Sigmoid colon (tissue), 3 donors: ENCODE measurements at regions not wholly inside any gene's neighbourhood (a gene's known extent, or its start where the extent isn't known, plus 50 kb on each side); places are given as distances from the start of the nearest gene placed in this dataset.

Source experiments
- POLR2A ChIP-seq, 2 donors: fragments of 450-650 bp; IDR thresholded peaks; one replicate each; pipeline ENCODE4 v1.6.1; 2016; ENCODE audit warnings: antibody characterized with exemption in 2 of 2, mild to moderate bottlenecking in 2 of 2, moderate library complexity in 2 of 2
- TF ChIP-seq, protein P1 (sequence below), 4 experiments: fragments of 450-650 bp in 3 of 4; fragments of 200-600 bp in 1 of 4; IDR thresholded peaks; one replicate each; pipeline ENCODE4 v1.5.1; 2016 to 2019; ENCODE audit warnings: antibody characterized with exemption in 4 of 4, mild to moderate bottlenecking in 3 of 4, moderate library complexity in 2 of 4

DNA sequence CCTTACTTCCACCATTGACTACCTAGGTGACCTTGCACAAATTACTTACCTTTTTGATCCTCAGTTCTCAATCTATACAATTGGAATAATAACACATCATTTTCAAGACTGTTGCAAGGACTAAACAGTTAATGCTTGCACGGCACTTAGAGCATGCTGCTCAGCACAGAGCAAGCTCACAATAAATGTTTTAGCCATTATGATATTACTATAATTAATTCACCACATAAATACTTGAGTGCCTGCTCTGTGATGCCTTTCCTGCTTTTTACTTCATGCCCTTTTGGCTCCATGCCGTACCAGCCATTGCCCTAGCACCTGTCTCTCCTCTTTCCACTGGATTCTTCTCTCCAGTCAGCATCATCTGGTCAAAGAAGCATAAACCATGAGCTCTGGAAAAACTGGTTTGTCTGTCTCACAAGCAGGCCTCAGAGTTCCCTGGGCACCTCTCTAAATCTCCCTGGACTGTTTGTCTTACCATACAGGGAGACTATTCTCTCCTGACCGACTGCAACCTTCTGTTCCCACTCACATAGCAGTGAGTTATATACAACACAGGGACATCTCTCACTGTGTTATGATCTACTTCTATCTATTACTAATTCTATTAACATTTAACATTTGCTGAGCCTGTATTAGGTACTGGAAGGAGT is 260.4 kb upstream of the ADRA1B start:
- no peak for TF ChIP-seq POLR2A (IDR thresholded peaks at IDR 0.05)
- TF ChIP-seq, protein P1, sequence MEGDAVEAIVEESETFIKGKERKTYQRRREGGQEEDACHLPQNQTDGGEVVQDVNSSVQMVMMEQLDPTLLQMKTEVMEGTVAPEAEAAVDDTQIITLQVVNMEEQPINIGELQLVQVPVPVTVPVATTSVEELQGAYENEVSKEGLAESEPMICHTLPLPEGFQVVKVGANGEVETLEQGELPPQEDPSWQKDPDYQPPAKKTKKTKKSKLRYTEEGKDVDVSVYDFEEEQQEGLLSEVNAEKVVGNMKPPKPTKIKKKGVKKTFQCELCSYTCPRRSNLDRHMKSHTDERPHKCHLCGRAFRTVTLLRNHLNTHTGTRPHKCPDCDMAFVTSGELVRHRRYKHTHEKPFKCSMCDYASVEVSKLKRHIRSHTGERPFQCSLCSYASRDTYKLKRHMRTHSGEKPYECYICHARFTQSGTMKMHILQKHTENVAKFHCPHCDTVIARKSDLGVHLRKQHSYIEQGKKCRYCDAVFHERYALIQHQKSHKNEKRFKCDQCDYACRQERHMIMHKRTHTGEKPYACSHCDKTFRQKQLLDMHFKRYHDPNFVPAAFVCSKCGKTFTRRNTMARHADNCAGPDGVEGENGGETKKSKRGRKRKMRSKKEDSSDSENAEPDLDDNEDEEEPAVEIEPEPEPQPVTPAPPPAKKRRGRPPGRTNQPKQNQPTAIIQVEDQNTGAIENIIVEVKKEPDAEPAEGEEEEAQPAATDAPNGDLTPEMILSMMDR (IDR thresholded peaks at IDR 0.05): no peak
